GM23338 (cell line): ENCODE measurements at regions not wholly inside any gene's neighbourhood (a gene's known extent, or its start where the extent isn't known, plus 50 kb on each side); places are given as distances from the start of the nearest gene placed in this dataset.

ENCODE experiments used
- ATAC-seq: fragments of 200-7000 bp; cut with Tn5 transposase; 3 replicates; pipeline ENCODE4 v1.9.1; 2020
- DNase-seq: peaks from one replicate; pipeline ENCODE4 v3.0.0-alpha.2; 2015; ENCODE audit warnings: low spot score
- H2AFZ ChIP-seq: fragments of 200-600 bp; sonication (generic); 2 replicates; pipeline ENCODE4 v1.8.0; 2016; ENCODE audit warnings: antibody characterized with exemption, mild to moderate bottlenecking, moderate library complexity
- H3F3A ChIP-seq: fragments of 200-600 bp; sonication (generic); replicated peaks from 2 replicates; pipeline ENCODE4 v1.8.0; 2017; ENCODE audit warnings: antibody characterized with exemption, mixed run types, low read depth
- H3K27ac ChIP-seq: fragments of 200-600 bp; sonication (generic); 2 replicates; pipeline ENCODE4 v1.6.1; 2016; ENCODE audit warnings: low read depth
- H3K27me3 ChIP-seq: fragments of 200-600 bp; sonication (generic); 2 replicates; pipeline ENCODE4 v1.8.0; 2016; ENCODE audit warnings: mild to moderate bottlenecking, mixed run types, moderate library complexity; ENCODE audit not compliant: insufficient read depth
- H3K36me3 ChIP-seq: fragments of 200-600 bp; sonication (generic); 2 replicates; pipeline ENCODE4 v1.8.0; 2016; ENCODE audit warnings: mild to moderate bottlenecking; ENCODE audit not compliant: insufficient read depth
- H3K4me1 ChIP-seq: fragments of 200-600 bp; sonication (generic); 2 replicates; pipeline ENCODE4 v1.8.0; 2016; ENCODE audit warnings: mild to moderate bottlenecking, moderate library complexity; ENCODE audit not compliant: insufficient read depth
- H3K4me2 ChIP-seq: fragments of 200-600 bp; sonication (generic); 2 replicates; pipeline ENCODE4 v1.7.1; 2017; ENCODE audit warnings: mixed run types
- H3K4me3 ChIP-seq: fragments of 200-600 bp; sonication (generic); 2 replicates; pipeline ENCODE4 v1.6.1; 2016; ENCODE audit warnings: mixed run types
- H3K79me2 ChIP-seq: fragments of 200-600 bp; sonication (generic); replicated peaks from 2 replicates; pipeline ENCODE4 v1.8.0; 2017; ENCODE audit warnings: mild to moderate bottlenecking; ENCODE audit not compliant: insufficient read depth
- H3K9me2 ChIP-seq: fragments of 200-600 bp; sonication (generic); 2 replicates; pipeline ENCODE4 v1.8.0; 2017; ENCODE audit not compliant: insufficient read depth
- H4K20me1 ChIP-seq: fragments of 200-600 bp; sonication (generic); replicated peaks from 2 replicates; pipeline ENCODE4 v1.8.0; 2017; ENCODE audit warnings: mild to moderate bottlenecking; ENCODE audit not compliant: insufficient read depth
- H3K27ac Mint-ChIP-seq: 2 replicates; pipeline ENCODE4 v1.8.0; 2020; ENCODE audit warnings: inconsistent platforms, mild to moderate bottlenecking, moderate library complexity, mixed read lengths
- H3K27me3 Mint-ChIP-seq: 3 replicates; pipeline ENCODE4 v1.8.0; 2022; ENCODE audit warnings: low read depth, mild to moderate bottlenecking, moderate library complexity, mixed read lengths, inconsistent platforms; ENCODE audit not compliant: insufficient read depth, poor library complexity
- H3K36me3 Mint-ChIP-seq: 3 replicates; pipeline ENCODE4 v1.8.0; 2021; ENCODE audit warnings: low read depth, mild to moderate bottlenecking, inconsistent platforms, moderate library complexity, mixed read lengths
- H3K4me1 Mint-ChIP-seq: 3 replicates; pipeline ENCODE4 v1.8.0; 2020; ENCODE audit warnings: mild to moderate bottlenecking, inconsistent platforms, mixed read lengths
- H3K4me3 Mint-ChIP-seq: 3 replicates; pipeline ENCODE4 v1.8.0; 2021; ENCODE audit warnings: moderate library complexity, mild to moderate bottlenecking, inconsistent platforms, mixed read lengths
- H3K9me3 Mint-ChIP-seq: 3 replicates; pipeline ENCODE4 v1.8.0; 2020; ENCODE audit warnings: moderate library complexity, mild to moderate bottlenecking, inconsistent platforms, mixed read lengths
- CREB1 ChIP-seq: fragments of 250-450 bp; sonication (Bioruptor Pico); IDR thresholded peaks from 2 replicates; pipeline ENCODE4 v1.5.0; 2020; ENCODE audit warnings: low read depth, mild to moderate bottlenecking, moderate library complexity
- CTCF ChIP-seq, 2 experiments: fragments of 200-600 bp in 1 of 2; sonication (generic) in 1 of 2; conservative IDR thresholded peaks; 2 replicates each; pipeline versions ENCODE4 v1.5.1 to v1.6.1; 2016 to 2017; ENCODE audit warnings: antibody characterized with exemption in 2 of 2, low read depth in 2 of 2, mild to moderate bottlenecking in 2 of 2, moderate library complexity in 1 of 2
- EZH2 ChIP-seq: fragments of 200-600 bp; sonication (generic); IDR thresholded peaks from one replicate; pipeline ENCODE4 v1.8.0; 2017; ENCODE audit warnings: antibody characterized with exemption, mild to moderate bottlenecking, low read depth; ENCODE audit not compliant: unreplicated experiment
- EZH2phosphoT487 ChIP-seq: fragments of 200-600 bp; sonication (generic); IDR thresholded peaks from one replicate; pipeline ENCODE4 v1.8.1; 2018; ENCODE audit warnings: antibody characterized with exemption; ENCODE audit not compliant: unreplicated experiment
- JUNB ChIP-seq: IDR thresholded peaks from one replicate; pipeline ENCODE4 v1.6.1; 2016; ENCODE audit warnings: antibody characterized with exemption; ENCODE audit not compliant: unreplicated experiment
- NANOG ChIP-seq: IDR thresholded peaks from 2 replicates; pipeline ENCODE4 v1.6.1; 2016; ENCODE audit warnings: antibody characterized with exemption, borderline replicate concordance
- POLR2AphosphoS5 ChIP-seq: IDR thresholded peaks from 2 replicates; pipeline ENCODE4 v1.6.1; 2016; ENCODE audit warnings: antibody characterized with exemption, low read depth
- REST ChIP-seq: IDR thresholded peaks from one replicate; pipeline ENCODE4 v1.6.1; 2018; ENCODE audit warnings: antibody characterized with exemption; ENCODE audit not compliant: unreplicated experiment
- STAT1 ChIP-seq: IDR thresholded peaks from one replicate; pipeline ENCODE4 v1.6.1; 2016; ENCODE audit warnings: antibody characterized with exemption; ENCODE audit not compliant: unreplicated experiment
- ZNF114 ChIP-seq: fragments of 250-450 bp; sonication (Bioruptor Pico); IDR thresholded peaks from 2 replicates; pipeline ENCODE4 v1.5.0; 2020; ENCODE audit warnings: mild to moderate bottlenecking, moderate library complexity
- ZNF331 ChIP-seq: fragments of 250-450 bp; sonication (Bioruptor Pico); IDR thresholded peaks from 2 replicates; pipeline ENCODE4 v1.5.0; 2020; ENCODE audit warnings: low read depth, mild to moderate bottlenecking, moderate library complexity
- ZNF462 ChIP-seq: fragments of 250-450 bp; sonication (Bioruptor Pico); IDR thresholded peaks from 2 replicates; pipeline ENCODE4 v1.5.0; 2020; ENCODE audit warnings: mild to moderate bottlenecking, moderate library complexity
- TF ChIP-seq, protein P1 (sequence below): IDR thresholded peaks from 2 replicates; pipeline ENCODE4 v1.6.1; 2016; ENCODE audit warnings: antibody characterized with exemption

DNA sequence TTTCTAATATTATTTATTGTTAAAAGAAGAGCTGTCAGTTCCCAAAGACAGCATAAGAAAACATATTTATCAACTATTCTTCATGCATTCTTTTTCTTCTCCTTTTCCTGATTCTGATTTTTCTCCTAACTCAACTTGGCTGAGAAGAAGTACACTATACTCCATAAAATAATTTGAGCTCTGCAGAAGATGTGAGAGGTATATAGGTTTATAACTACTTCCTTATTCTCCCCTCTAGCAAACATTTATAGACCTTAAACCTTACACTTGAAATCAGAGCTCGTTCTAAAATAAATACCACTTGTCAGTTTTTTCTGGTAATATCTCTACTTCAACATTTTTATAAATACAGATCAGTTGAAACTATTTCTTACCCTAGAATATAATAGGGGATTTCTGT is 724.8 kb upstream of the GRAMD2B start:
- Histone ChIP-seq H3K4me3 (no peak overlapping the region), H4K20me1 (no peaks in the 10 kb centered on the region), H3F3A (no peaks in the 10 kb centered on the region), H3K27ac (no peak overlapping the region), H3K9me2 (0 out of 2 replicates have a peak, but pooled peaks cover 4% of the 10 kb centered on the region), H3K4me2 (no peak overlapping the region), H2AFZ (no peak overlapping the region), H3K79me2 (no peaks in the 10 kb centered on the region), H3K36me3 (no peaks in the 10 kb centered on the region), H3K4me1 (no peaks in the 10 kb centered on the region), H3K27me3 (no peaks in the 10 kb centered on the region)
- Mint-ChIP-seq H3K4me1 (peaks cover 5% of the 10 kb centered on the region; the same call in 2 of the 3 replicates), H3K36me3 (peaks cover 3% of the 10 kb centered on the region; the same call in 2 of the 3 replicates), H3K4me3 (no peak overlapping the region), H3K27me3 (no peaks in the 10 kb centered on the region), H3K27ac (no peak overlapping the region), H3K9me3 (peaks cover 3% of the 10 kb centered on the region; the same call in 1 of the 3 replicates)
- no peak for TF ChIP-seq REST
- no peak for TF ChIP-seq ZNF331
- no peak for TF ChIP-seq NANOG
- TF ChIP-seq JUNB, result no peak
- TF ChIP-seq EZH2, result no peak
- no peak for TF ChIP-seq CREB1 (CRISPR knock-in tag)
- TF ChIP-seq POLR2AphosphoS5, result no peak
- TF ChIP-seq EZH2phosphoT487, result no peak
- TF ChIP-seq CTCF (conservative IDR thresholded peaks at IDR 0.05; ENCODE audit: low read depth in 2 of 2), result no peak
- TF ChIP-seq, protein P1, sequence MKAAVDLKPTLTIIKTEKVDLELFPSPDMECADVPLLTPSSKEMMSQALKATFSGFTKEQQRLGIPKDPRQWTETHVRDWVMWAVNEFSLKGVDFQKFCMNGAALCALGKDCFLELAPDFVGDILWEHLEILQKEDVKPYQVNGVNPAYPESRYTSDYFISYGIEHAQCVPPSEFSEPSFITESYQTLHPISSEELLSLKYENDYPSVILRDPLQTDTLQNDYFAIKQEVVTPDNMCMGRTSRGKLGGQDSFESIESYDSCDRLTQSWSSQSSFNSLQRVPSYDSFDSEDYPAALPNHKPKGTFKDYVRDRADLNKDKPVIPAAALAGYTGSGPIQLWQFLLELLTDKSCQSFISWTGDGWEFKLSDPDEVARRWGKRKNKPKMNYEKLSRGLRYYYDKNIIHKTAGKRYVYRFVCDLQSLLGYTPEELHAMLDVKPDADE, result no peak
- no peak for TF ChIP-seq STAT1
- TF ChIP-seq ZNF462 (CRISPR knock-in tag), result no peak
- TF ChIP-seq ZNF114, result no peak
- ATAC-seq (no peak), DNase-seq (no peak)
